ENCODE measurements at regions not wholly inside any gene's neighbourhood (a gene's known extent, or its start where the extent isn't known, plus 50 kb on each side); places are given as distances from the start of the nearest gene placed in this dataset.

DNA sequence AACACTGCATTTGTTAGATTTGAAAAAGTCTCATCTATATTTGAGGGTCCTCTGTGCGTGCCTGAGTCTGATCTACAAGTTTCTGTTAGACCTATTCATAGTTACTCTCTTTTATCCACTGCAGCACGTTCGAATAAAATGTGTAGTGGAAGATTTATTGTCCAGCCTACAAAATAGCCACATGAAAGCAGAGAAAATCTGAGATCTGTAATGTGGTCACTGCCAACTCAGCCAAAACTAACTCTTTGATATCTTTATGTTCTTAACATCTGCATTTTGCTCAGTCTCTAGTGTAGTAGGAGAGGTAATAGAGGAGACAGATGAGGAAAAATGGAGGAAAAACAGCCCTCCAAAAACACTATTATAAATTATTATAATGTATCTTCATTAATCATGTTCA, 354.0 kb downstream of the NPR3 start:
- no peak overlapping the region for H3K4me3 ChIP-seq
- intact Hi-C loops (cut with DNase I) = no loop called here
- no peak for TF ChIP-seq POLR2A (IDR thresholded peaks at IDR 0.05)
- TF ChIP-seq EP300 (IDR thresholded peaks at IDR 0.05) = no peak
- TF ChIP-seq, protein P1, sequence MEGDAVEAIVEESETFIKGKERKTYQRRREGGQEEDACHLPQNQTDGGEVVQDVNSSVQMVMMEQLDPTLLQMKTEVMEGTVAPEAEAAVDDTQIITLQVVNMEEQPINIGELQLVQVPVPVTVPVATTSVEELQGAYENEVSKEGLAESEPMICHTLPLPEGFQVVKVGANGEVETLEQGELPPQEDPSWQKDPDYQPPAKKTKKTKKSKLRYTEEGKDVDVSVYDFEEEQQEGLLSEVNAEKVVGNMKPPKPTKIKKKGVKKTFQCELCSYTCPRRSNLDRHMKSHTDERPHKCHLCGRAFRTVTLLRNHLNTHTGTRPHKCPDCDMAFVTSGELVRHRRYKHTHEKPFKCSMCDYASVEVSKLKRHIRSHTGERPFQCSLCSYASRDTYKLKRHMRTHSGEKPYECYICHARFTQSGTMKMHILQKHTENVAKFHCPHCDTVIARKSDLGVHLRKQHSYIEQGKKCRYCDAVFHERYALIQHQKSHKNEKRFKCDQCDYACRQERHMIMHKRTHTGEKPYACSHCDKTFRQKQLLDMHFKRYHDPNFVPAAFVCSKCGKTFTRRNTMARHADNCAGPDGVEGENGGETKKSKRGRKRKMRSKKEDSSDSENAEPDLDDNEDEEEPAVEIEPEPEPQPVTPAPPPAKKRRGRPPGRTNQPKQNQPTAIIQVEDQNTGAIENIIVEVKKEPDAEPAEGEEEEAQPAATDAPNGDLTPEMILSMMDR (IDR thresholded peaks at IDR 0.05) = no peak

DNA sequence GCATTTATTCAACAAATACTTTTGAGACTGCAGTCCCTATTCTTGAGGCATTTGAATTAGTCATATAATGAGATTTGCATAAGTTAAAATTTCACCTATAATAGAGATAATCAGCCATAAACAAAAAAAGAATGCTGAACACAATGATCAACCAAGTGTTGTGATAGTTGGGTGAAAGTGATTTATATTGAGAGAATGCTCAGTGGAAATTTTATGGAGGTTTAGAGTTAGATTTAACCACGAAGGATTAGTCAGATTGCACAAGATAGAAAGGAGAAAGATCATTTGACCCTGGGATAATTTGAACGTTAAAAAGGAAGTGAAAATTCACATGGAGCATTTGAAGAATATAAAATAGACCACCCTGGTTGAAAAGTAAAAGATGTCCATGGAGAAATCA, 356.2 kb downstream of the NPR3 start:
- no peaks in the 10 kb centered on the region for H3K9me3 ChIP-seq
- H3K4me3 ChIP-seq = no peak overlapping the region
- no peaks in the 10 kb centered on the region for H3K27me3 ChIP-seq
- intact Hi-C loops (cut with DNase I) = no loop called here
- no peaks in the 10 kb centered on the region for H3K36me3 ChIP-seq
- WGBS, 3 donors = 29 to 37% (median 36%) methylated on average over 2 of the region's 2 CpGs
- no peak for DNase-seq
- H3K4me1 ChIP-seq (ENCODE audit: insufficient read depth) = no peaks in the 10 kb centered on the region
- no peak overlapping the region for H3K27ac ChIP-seq
- TF ChIP-seq POLR2A (IDR thresholded peaks at IDR 0.05) (no peak), EP300 (IDR thresholded peaks at IDR 0.05) (no peak)
- TF ChIP-seq, protein P1 (IDR thresholded peaks at IDR 0.05) = no peak

More for the DNA sequence above, 354.0 kb downstream of the NPR3 start:
- Histone ChIP-seq H3K36me3 (no peaks in the 10 kb centered on the region), H3K27ac (no peak overlapping the region), H3K27me3 (no peaks in the 10 kb centered on the region), H3K4me1 (ENCODE audit: insufficient read depth) (no peaks in the 10 kb centered on the region), H3K9me3 (no peaks in the 10 kb centered on the region)
- DNase-seq = no peak
- 51 to 72% (median 53%) methylated on average over 3 of the region's 3 CpGs for WGBS, 3 donors

DNA sequence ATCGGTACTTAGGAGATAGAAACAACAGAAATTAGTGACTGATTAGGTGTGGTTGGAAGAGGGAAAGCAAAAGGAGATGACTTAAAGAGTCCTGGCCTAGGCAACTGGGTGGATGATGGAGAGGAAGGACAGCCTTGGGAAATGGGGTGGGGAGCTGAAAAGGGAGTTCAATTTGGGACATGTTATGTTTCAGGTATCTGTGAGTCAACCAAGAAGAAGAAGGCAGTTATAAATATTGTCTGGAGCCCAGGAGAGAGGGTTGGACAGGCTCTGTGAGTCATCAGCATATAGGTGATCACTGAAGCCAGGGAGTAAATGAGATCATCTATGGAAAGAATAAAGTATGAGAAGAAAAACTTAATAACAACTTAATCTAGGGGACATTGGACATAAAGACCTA, 357.7 kb downstream of the NPR3 start:
- H3K4me3 ChIP-seq = no peak overlapping the region
- WGBS, 3 donors = 85 to 92% (median 88%) methylated on average over 1 of the region's 1 CpG
- no peaks in the 10 kb centered on the region for H3K9me3 ChIP-seq
- intact Hi-C loops (cut with DNase I) = no loop called here
- DNase-seq = no peak
- no peak overlapping the region for H3K27ac ChIP-seq
- no peaks in the 10 kb centered on the region for H3K27me3 ChIP-seq
- H3K36me3 ChIP-seq = no peaks in the 10 kb centered on the region
- H3K4me1 ChIP-seq (ENCODE audit: insufficient read depth) = no peaks in the 10 kb centered on the region
- TF ChIP-seq EP300 (IDR thresholded peaks at IDR 0.05) (no peak), POLR2A (IDR thresholded peaks at IDR 0.05) (no peak)
- TF ChIP-seq, protein P1 (IDR thresholded peaks at IDR 0.05) = no peak

DNA sequence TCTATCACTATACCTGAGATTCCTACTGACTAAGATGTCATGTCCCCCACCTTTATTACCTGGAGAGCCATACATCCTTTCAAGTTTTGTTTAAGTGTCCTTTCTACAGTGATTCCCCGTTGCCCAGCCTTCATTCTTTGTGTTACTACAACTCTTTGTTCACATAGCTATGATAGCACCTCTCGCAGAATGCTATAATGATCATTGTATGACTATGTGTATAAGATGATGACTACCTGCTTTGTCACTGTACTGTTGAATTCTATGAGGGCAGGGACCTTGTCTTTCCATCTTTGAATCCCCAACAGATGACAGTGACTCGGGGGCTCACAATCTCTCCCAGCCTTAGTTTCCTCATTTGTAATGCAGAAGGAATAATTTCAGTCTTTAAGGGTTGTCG, 361.2 kb downstream of the NPR3 start:
- Histone ChIP-seq H3K27me3 (no peaks in the 10 kb centered on the region), H3K27ac (no peak overlapping the region), H3K9me3 (no peaks in the 10 kb centered on the region), H3K4me1 (ENCODE audit: insufficient read depth) (no peaks in the 10 kb centered on the region), H3K4me3 (no peak overlapping the region), H3K36me3 (no peaks in the 10 kb centered on the region)
- intact Hi-C loops (cut with DNase I) = no loop called here
- no peak for DNase-seq
- 91 to 94% (median 93%) methylated on average over 4 of the region's 4 CpGs for WGBS, 3 donors
- no peak for TF ChIP-seq EP300 (IDR thresholded peaks at IDR 0.05)
- no peak for TF ChIP-seq POLR2A (IDR thresholded peaks at IDR 0.05)
- TF ChIP-seq, protein P1 (IDR thresholded peaks at IDR 0.05) = no peak

DNA sequence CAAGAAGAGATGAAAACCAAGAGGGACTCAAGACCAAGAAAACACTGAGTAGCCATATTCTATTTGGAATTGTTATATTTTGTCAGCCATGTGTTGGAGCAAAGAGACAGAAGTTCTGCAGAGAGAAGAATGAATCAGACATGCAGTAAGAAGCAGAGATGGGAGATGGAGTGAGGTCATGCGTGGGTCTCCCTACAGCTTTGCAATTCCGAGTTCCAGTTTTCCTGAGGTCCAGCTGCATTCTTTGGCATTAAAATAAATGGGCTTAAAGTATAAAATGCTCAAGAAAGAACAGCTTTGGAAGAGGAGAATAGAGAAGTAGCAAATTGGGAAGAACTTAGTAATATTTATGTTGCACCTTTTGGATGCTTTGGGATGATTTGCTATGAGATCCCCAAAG, 361.6 kb downstream of the NPR3 start:
- intact Hi-C loops (cut with DNase I) = no loop called here
- Histone ChIP-seq H3K4me3 (no peak overlapping the region), H3K27ac (no peak overlapping the region), H3K27me3 (no peaks in the 10 kb centered on the region), H3K4me1 (ENCODE audit: insufficient read depth) (no peaks in the 10 kb centered on the region), H3K9me3 (no peaks in the 10 kb centered on the region), H3K36me3 (no peaks in the 10 kb centered on the region)
- WGBS, 3 donors = 71 to 87% (median 79%) methylated on average over 2 of the region's 2 CpGs
- TF ChIP-seq POLR2A (IDR thresholded peaks at IDR 0.05) = no peak
- TF ChIP-seq EP300 (IDR thresholded peaks at IDR 0.05) = no peak
- TF ChIP-seq, protein P1 (IDR thresholded peaks at IDR 0.05) = no peak
- DNase-seq = no peak

All from ovary (tissue), 7 donors.